ENCODE measurements at regions not wholly inside any gene's neighbourhood (a gene's known extent, or its start where the extent isn't known, plus 50 kb on each side); places are given as distances from the start of the nearest gene placed in this dataset.

DNA sequence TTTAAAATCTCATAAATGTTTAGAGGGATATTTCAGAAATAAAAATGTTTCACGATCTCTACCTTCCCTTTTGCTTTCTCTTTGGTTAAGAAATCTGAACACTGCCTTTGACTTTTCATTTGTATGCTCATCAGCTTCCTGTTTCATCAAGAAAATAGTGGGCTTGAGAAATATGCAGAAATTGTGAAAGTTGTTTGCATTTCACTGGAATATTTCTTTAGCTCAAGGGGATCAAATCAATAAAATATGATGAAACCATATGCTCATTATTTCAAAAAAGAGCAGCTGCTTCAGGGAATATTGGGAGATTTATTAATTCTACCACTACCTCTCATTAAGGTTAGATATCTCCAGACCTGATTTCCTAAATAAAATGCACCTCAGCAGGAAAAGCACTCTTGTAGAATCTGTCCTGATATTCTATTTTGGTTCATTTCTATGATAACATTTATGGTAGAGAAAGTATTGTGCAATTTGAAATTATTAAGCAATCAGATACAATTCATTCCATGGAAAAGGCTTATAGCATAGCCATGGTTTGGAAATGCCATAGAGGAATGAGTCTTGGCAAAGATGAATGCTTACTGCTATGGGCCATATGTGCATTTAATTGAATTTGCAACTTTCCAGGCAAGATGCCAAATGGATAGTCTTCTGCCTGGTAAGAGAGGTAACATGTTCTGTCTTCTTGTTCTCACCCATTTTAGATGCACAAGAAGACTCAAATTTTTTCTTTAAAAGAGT is 212.6 kb upstream of the SLC16A7 start:
- no peak overlapping the region for H3K4me3 ChIP-seq (ENCODE audit: low read depth, low read length)
- TF ChIP-seq, protein P1, sequence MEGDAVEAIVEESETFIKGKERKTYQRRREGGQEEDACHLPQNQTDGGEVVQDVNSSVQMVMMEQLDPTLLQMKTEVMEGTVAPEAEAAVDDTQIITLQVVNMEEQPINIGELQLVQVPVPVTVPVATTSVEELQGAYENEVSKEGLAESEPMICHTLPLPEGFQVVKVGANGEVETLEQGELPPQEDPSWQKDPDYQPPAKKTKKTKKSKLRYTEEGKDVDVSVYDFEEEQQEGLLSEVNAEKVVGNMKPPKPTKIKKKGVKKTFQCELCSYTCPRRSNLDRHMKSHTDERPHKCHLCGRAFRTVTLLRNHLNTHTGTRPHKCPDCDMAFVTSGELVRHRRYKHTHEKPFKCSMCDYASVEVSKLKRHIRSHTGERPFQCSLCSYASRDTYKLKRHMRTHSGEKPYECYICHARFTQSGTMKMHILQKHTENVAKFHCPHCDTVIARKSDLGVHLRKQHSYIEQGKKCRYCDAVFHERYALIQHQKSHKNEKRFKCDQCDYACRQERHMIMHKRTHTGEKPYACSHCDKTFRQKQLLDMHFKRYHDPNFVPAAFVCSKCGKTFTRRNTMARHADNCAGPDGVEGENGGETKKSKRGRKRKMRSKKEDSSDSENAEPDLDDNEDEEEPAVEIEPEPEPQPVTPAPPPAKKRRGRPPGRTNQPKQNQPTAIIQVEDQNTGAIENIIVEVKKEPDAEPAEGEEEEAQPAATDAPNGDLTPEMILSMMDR (IDR thresholded peaks at IDR 0.05; ENCODE audit: borderline replicate concordance, insufficient read depth, low read depth, low read length), result no peak

DNA sequence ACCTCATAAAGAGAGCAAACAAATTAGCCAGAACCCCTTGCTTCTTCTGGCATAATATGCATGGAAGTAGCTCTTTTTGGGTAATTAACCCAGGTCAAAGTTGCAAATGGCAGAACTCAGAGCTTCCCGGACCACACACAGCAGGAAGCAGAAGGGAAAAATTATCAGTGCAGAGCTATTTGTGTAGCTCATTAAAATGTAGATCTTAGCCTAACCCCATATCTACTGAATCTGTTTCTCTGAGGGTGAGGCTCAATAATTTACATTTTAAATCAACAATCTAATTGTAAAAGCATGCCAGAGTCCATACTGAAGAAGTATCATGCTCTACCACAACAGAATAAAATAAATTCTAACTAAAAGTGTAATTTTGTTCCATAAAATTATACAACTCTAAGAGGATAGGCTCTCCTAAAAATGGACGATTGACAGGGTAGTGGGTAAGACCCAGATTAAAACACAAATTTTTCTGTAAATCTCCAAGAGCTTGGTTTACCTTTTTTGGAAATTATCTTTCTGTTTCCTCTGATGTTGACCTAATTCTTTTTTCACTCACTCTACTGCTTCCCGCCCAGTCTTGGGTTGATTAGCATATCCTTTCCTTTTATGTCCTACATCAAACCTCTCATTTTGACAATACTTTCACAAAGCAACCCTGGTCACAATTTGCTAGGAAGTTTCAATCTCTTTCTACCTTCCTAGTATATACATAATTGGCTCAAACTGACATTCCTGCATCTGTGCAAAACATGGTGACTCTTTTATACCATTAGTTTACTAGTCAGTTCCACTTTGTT is 213.3 kb upstream of the SLC16A7 start:
- H3K4me3 ChIP-seq (ENCODE audit: low read depth, low read length), result no peak overlapping the region
- TF ChIP-seq, protein P1 (IDR thresholded peaks at IDR 0.05; ENCODE audit: borderline replicate concordance, insufficient read depth, low read depth, low read length), result no peak

DNA sequence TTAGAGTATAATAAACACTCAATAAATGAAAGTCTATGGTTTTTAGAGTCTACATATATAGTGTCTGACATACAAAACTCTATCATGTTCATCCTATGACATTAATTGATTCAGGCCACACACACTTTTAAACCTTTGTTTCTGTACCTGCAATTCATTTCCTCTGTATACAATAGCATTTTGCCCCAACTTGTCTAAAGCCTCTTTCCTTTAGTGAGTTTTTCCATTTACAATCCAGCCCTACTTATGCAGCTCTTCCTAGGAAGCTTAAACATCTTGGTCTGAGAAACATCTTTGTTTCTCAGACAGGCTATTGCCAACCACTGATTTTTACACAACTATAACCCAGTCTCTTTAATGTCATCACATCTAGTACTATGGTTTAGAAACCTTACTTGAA is 214.7 kb upstream of the SLC16A7 start:
- no peak overlapping the region for H3K4me3 ChIP-seq (ENCODE audit: low read depth, low read length)
- TF ChIP-seq, protein P1 (IDR thresholded peaks at IDR 0.05; ENCODE audit: borderline replicate concordance, insufficient read depth, low read depth, low read length), result no peak

DNA sequence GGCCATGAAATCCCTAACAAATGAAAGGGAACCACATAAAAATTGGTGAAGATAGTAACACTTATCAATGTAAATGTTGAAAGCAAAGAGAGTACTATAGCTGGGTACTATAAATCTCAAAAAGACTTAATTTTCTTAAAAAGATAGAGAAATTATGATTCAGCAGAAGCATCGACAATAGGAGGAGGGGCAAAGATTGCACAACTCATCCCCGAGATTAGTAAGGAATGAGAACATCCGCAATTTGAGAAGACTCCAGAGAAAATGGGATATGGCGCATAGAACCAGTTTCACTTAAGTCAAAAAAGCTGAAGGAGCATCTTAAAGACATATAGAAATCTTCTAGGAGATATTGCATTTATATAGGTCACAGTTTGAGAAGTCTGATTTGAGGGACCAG is 220.2 kb upstream of the SLC16A7 start:
- TF ChIP-seq, protein P1 (IDR thresholded peaks at IDR 0.05; ENCODE audit: borderline replicate concordance, insufficient read depth, low read depth, low read length), result no peak
- no peak overlapping the region for H3K4me3 ChIP-seq (ENCODE audit: low read depth, low read length)

DNA sequence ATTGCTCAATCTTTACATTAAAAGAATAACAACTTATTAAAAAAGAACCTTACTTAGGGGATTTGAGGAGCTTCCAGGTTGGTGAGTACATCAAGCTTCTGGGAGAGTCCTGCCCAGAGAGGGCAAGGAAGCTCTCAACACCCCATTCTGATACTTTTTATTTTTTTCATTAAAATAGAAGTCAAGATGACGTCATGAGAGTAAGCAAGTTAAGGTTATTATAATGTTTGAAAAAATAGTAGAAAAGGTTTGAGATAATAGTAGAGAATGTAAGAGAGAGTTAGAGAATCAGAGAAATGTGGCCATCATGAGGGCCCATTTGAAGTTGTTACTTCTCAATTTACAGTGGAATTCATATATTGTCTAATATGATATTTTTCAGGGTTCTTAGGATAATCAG is 221.0 kb upstream of the SLC16A7 start:
- no peak overlapping the region for H3K4me3 ChIP-seq (ENCODE audit: low read depth, low read length)
- TF ChIP-seq, protein P1 (IDR thresholded peaks at IDR 0.05; ENCODE audit: borderline replicate concordance, insufficient read depth, low read depth, low read length), result no peak

DNA sequence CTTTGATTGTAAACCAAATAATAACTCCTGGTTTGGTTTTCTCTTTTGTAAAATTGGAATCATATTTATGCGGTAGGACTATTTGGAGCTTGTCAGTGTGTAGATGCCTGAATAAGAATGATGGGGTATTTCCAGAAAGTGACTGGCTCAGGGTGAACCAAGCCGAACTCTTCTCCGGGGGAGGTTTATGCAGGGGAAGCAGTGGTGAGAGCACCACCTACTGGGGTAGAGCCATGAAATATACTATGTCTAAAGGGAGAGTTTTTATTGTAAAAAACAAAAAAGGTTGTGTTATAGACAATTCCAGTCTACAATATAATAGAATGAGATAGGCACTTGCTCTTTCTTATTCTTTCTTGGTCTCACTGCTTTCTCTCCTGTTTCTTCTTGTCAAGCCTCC is 222.9 kb upstream of the SLC16A7 start:
- TF ChIP-seq, protein P1 (IDR thresholded peaks at IDR 0.05; ENCODE audit: borderline replicate concordance, insufficient read depth, low read depth, low read length), result 0 out of 2 replicates have a peak, but pooled peaks have one; percentile 14
- no peak overlapping the region for H3K4me3 ChIP-seq (ENCODE audit: low read depth, low read length)
